ENCODE measurements at regions not wholly inside any gene's neighbourhood (a gene's known extent, or its start where the extent isn't known, plus 50 kb on each side); places are given as distances from the start of the nearest gene placed in this dataset.

DNA sequence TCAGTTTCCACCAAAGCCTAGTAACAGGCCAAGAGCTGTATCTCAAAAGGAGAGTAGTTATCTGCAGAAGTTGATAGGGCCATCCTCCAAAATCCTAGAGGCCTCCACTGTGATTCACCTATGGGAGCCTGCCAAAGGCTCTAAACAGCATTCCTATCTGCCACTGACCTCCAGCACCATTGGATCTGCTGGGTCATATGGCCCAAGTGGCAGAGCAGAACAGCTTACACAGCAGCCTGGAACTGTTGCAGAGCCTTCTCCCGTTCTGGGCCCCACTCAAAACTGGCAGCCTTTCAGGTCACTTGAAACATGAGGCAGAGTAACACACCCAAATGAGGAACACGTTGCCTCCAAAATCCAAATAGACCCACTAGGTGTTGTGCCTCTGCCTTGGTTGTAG lies 345.2 kb upstream of the RND3 start:
- TF ChIP-seq, protein P1, sequence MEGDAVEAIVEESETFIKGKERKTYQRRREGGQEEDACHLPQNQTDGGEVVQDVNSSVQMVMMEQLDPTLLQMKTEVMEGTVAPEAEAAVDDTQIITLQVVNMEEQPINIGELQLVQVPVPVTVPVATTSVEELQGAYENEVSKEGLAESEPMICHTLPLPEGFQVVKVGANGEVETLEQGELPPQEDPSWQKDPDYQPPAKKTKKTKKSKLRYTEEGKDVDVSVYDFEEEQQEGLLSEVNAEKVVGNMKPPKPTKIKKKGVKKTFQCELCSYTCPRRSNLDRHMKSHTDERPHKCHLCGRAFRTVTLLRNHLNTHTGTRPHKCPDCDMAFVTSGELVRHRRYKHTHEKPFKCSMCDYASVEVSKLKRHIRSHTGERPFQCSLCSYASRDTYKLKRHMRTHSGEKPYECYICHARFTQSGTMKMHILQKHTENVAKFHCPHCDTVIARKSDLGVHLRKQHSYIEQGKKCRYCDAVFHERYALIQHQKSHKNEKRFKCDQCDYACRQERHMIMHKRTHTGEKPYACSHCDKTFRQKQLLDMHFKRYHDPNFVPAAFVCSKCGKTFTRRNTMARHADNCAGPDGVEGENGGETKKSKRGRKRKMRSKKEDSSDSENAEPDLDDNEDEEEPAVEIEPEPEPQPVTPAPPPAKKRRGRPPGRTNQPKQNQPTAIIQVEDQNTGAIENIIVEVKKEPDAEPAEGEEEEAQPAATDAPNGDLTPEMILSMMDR (conservative IDR thresholded peaks at IDR 0.05) = no peak
- TF ChIP-seq ZFX (IDR thresholded peaks at IDR 0.05) = no peak
